RWPE2 (cell line): ENCODE measurements at regions not wholly inside any gene's neighbourhood (a gene's known extent, or its start where the extent isn't known, plus 50 kb on each side); places are given as distances from the start of the nearest gene placed in this dataset.

Source experiments
- ATAC-seq: fragments of 200-7000 bp; cut with Tn5 transposase; 3 replicates; pipeline ENCODE4 v1.9.1; 2021; ENCODE audit warnings: low read depth
- DNase-seq: peaks from one replicate; pipeline ENCODE4 v3.0.0-alpha.2; 2020; ENCODE audit warnings: low spot score
- H3K27ac ChIP-seq: fragments of 450-650 bp; 2 replicates; pipeline ENCODE4 v1.5.1; 2017; ENCODE audit warnings: mild to moderate bottlenecking; ENCODE audit not compliant: poor library complexity, severe bottlenecking
- H3K27me3 ChIP-seq: fragments of 250-450 bp; sonication (Bioruptor Pico); 2 replicates; pipeline ENCODE4 v1.5.1; 2021; ENCODE audit warnings: mild to moderate bottlenecking, moderate library complexity; ENCODE audit not compliant: insufficient read depth, poor library complexity, severe bottlenecking
- H3K36me3 ChIP-seq: fragments of 250-450 bp; sonication (Bioruptor Pico); 2 replicates; pipeline ENCODE4 v1.5.1; 2020; ENCODE audit warnings: low read depth, mild to moderate bottlenecking, moderate library complexity
- H3K4me1 ChIP-seq: fragments of 250-450 bp; sonication (Bioruptor Pico); 2 replicates; pipeline ENCODE4 v1.5.1; 2021; ENCODE audit warnings: mild to moderate bottlenecking, moderate library complexity; ENCODE audit not compliant: insufficient read depth, poor library complexity, severe bottlenecking
- H3K4me3 ChIP-seq: fragments of 250-450 bp; sonication (Bioruptor Pico); 2 replicates; pipeline ENCODE4 v1.5.1; 2021; ENCODE audit warnings: mild to moderate bottlenecking, moderate library complexity; ENCODE audit not compliant: severe bottlenecking
- H3K9me3 ChIP-seq: fragments of 250-450 bp; sonication (Bioruptor Pico); 2 replicates; pipeline ENCODE4 v1.5.1; 2021; ENCODE audit warnings: mild to moderate bottlenecking, moderate library complexity; ENCODE audit not compliant: severe bottlenecking
- TF ChIP-seq, protein P1 (sequence below): fragments of 450-650 bp; IDR thresholded peaks from one replicate; pipeline ENCODE4 v1.5.1; 2017; ENCODE audit warnings: mild to moderate bottlenecking, moderate library complexity; ENCODE audit not compliant: poor library complexity, severe bottlenecking

GRCh38 chr18:77895250-77895649 lies 645.6 kb downstream of the GALR1 start:
- no peak for ATAC-seq
- no peak overlapping the region for H3K4me3 ChIP-seq
- no peak for DNase-seq
- peaks cover 2% of the 10 kb centered on the region for H3K9me3 ChIP-seq
- no peaks in the 10 kb centered on the region for H3K36me3 ChIP-seq
- no peaks in the 10 kb centered on the region for H3K27me3 ChIP-seq
- no peak overlapping the region for H3K27ac ChIP-seq
- no peaks in the 10 kb centered on the region for H3K4me1 ChIP-seq
- TF ChIP-seq, protein P1, sequence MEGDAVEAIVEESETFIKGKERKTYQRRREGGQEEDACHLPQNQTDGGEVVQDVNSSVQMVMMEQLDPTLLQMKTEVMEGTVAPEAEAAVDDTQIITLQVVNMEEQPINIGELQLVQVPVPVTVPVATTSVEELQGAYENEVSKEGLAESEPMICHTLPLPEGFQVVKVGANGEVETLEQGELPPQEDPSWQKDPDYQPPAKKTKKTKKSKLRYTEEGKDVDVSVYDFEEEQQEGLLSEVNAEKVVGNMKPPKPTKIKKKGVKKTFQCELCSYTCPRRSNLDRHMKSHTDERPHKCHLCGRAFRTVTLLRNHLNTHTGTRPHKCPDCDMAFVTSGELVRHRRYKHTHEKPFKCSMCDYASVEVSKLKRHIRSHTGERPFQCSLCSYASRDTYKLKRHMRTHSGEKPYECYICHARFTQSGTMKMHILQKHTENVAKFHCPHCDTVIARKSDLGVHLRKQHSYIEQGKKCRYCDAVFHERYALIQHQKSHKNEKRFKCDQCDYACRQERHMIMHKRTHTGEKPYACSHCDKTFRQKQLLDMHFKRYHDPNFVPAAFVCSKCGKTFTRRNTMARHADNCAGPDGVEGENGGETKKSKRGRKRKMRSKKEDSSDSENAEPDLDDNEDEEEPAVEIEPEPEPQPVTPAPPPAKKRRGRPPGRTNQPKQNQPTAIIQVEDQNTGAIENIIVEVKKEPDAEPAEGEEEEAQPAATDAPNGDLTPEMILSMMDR = no peak

- H3K9me3 ChIP-seq = no peaks in the 10 kb centered on the region
- TF ChIP-seq, protein P1 = no peak
- ATAC-seq = no peak
- H3K4me3 ChIP-seq = no peak overlapping the region
- no peaks in the 10 kb centered on the region for H3K4me1 ChIP-seq
- no peak overlapping the region for H3K27ac ChIP-seq
- no peaks in the 10 kb centered on the region for H3K27me3 ChIP-seq
- H3K36me3 ChIP-seq = no peaks in the 10 kb centered on the region
- DNase-seq = no peak
These were observed 647.1 kb downstream of the GALR1 start for GRCh38 chr18:77896586-77897252.

- Histone ChIP-seq H3K4me1 (no peaks in the 10 kb centered on the region), H3K27ac (no peak overlapping the region), H3K9me3 (no peaks in the 10 kb centered on the region), H3K4me3 (no peak overlapping the region), H3K36me3 (no peaks in the 10 kb centered on the region), H3K27me3 (no peaks in the 10 kb centered on the region)
- TF ChIP-seq, protein P1 = no peak
- DNase-seq = no peak
- ATAC-seq = no peak
These were observed 648.0 kb downstream of the GALR1 start for GRCh38 chr18:77897606-77898005.

DNA sequence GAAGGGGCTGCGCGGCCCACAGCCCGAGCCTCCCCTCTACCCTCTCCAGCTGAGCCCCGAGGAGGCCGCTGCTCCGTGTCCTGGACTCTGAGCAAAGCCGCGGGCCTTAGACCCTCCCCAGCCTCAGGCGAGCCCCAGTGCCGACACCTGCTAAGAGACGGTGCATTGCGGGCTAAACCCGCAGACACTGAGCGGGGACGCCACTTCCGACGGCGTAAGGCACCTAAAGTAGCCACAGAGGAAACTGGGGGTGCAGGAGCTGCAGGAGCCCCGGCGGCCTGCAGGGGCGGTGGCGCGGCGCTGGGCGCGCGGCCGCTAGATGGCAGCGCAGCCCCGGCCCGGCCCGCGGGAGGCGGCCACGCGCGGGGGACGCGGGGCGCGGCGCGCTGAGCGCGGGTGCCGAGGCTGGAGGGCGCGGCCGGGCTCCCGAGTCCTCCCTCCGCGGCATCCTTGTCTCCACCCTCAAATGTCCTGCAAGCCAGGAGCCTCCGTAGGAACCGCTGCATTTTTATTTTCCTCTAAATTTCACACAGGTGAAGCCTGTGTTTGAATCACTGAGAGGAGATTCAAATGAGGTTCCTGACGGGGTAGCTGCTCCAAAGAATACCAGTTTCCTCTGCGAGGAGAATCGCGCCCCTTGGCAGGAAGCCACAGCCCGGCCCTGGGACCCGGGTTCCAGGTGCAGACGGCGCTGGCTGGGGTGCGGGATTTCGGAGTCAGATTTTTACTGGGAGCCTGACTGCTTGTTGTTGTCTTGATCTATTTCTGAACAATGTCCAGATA lies 650.5 kb downstream of the GALR1 start:
- Histone ChIP-seq H3K27ac (no peak overlapping the region), H3K4me1 (no peaks in the 10 kb centered on the region), H3K4me3 (peak overlapping the region; percentile 15), H3K9me3 (no peaks in the 10 kb centered on the region), H3K36me3 (no peaks in the 10 kb centered on the region), H3K27me3 (no peaks in the 10 kb centered on the region)
- ATAC-seq (peak; percentile 93), DNase-seq (no peak)
- TF ChIP-seq, protein P1 = peak; percentile 97

- no peaks in the 10 kb centered on the region for H3K36me3 ChIP-seq
- no peaks in the 10 kb centered on the region for H3K4me1 ChIP-seq
- H3K9me3 ChIP-seq = no peaks in the 10 kb centered on the region
- ATAC-seq = no peak
- no peak overlapping the region for H3K27ac ChIP-seq
- H3K4me3 ChIP-seq = no peak overlapping the region
- TF ChIP-seq, protein P1 = no peak
- DNase-seq = no peak
- H3K27me3 ChIP-seq = peaks cover 4% of the 10 kb centered on the region
These were observed 655.4 kb downstream of the GALR1 start for GRCh38 chr18:77905011-77905410.
